Astrocyte (in vitro differentiated cells and primary cell): ENCODE measurements at regions not wholly inside any gene's neighbourhood (a gene's known extent, or its start where the extent isn't known, plus 50 kb on each side); places are given as distances from the start of the nearest gene placed in this dataset.
"Not testable (repeated sequence)": the region's sequence is repeated elsewhere in the genome, so short reads cannot be mapped to it uniquely, and the experiment has no call there.

Experiments
- DNase-seq: peaks from one replicate; pipeline ENCODE4 v3.0.0-alpha.2; 2010; ENCODE audit warnings: low read depth
- FAIRE-seq: peaks from 2 replicates; lab custom pipeline; 2011; peaks lifted over from hg19 to GRCh38; lab: Jason Lieb, UNC
- H2AFZ ChIP-seq: 2 replicates; pipeline ENCODE4 v1.6.0; 2012; ENCODE audit warnings: low read depth, low read length, inconsistent platforms
- H3K27ac ChIP-seq: 2 replicates; pipeline ENCODE4 v1.5.1; 2011; ENCODE audit warnings: low read depth, low read length, inconsistent platforms
- H3K27me3 ChIP-seq: 2 replicates; pipeline ENCODE4 v1.6.0; 2011; ENCODE audit warnings: low read length, inconsistent platforms; ENCODE audit not compliant: insufficient read depth
- H3K36me3 ChIP-seq: 2 replicates; pipeline ENCODE4 v1.5.1; 2011; ENCODE audit warnings: low read length, inconsistent platforms; ENCODE audit not compliant: insufficient read depth
- H3K4me1 ChIP-seq: 2 replicates; pipeline ENCODE4 v1.5.1; 2011; ENCODE audit warnings: low read length, inconsistent platforms; ENCODE audit not compliant: insufficient read depth
- H3K4me2 ChIP-seq: 2 replicates; pipeline ENCODE4 v1.6.0; 2012; ENCODE audit warnings: low read length, inconsistent platforms
- H3K4me3 ChIP-seq: 2 replicates; pipeline ENCODE4 v1.5.1; 2011; ENCODE audit warnings: low read depth, mild to moderate bottlenecking, low read length, inconsistent platforms; ENCODE audit not compliant: insufficient read depth
- H3K79me2 ChIP-seq: 2 replicates; pipeline ENCODE4 v1.6.0; 2012; ENCODE audit warnings: mild to moderate bottlenecking, low read length, inconsistent platforms; ENCODE audit not compliant: insufficient read depth
- H3K9ac ChIP-seq: 2 replicates; pipeline ENCODE4 v1.6.0; 2012; ENCODE audit warnings: mild to moderate bottlenecking, low read length, inconsistent platforms
- H3K9me3 ChIP-seq: 2 replicates; pipeline ENCODE4 v1.5.1; 2012; ENCODE audit warnings: low read depth, mild to moderate bottlenecking, low read length, inconsistent platforms; ENCODE audit not compliant: insufficient read depth
- H4K20me1 ChIP-seq: 2 replicates; pipeline ENCODE4 v1.6.0; 2012; ENCODE audit warnings: low read length, inconsistent platforms; ENCODE audit not compliant: insufficient read depth
- H3K27ac Mint-ChIP-seq: one replicate; pipeline ENCODE4 v1.8.0; 2021; ENCODE audit warnings: mild to moderate bottlenecking, mixed read lengths; ENCODE audit not compliant: unreplicated experiment
- H3K27me3 Mint-ChIP-seq: one replicate; pipeline ENCODE4 v1.8.0; 2021; ENCODE audit warnings: low read depth, mixed read lengths; ENCODE audit not compliant: unreplicated experiment
- H3K36me3 Mint-ChIP-seq: one replicate; pipeline ENCODE4 v1.8.0; 2021; ENCODE audit warnings: low read depth, mixed read lengths; ENCODE audit not compliant: unreplicated experiment
- H3K4me1 Mint-ChIP-seq: one replicate; pipeline ENCODE4 v1.8.0; 2021; ENCODE audit warnings: low read depth, mixed read lengths; ENCODE audit not compliant: unreplicated experiment
- H3K4me3 Mint-ChIP-seq: one replicate; pipeline ENCODE4 v1.8.0; 2021; ENCODE audit warnings: mild to moderate bottlenecking, moderate library complexity, mixed read lengths; ENCODE audit not compliant: unreplicated experiment
- H3K9me3 Mint-ChIP-seq: one replicate; pipeline ENCODE4 v1.8.0; 2021; ENCODE audit warnings: mild to moderate bottlenecking, mixed read lengths; ENCODE audit not compliant: unreplicated experiment
- EZH2 ChIP-seq: IDR thresholded peaks from 2 replicates; pipeline ENCODE4 v1.6.1; 2012; ENCODE audit warnings: mild to moderate bottlenecking, low read length, inconsistent platforms; ENCODE audit not compliant: insufficient read depth
- TF ChIP-seq, protein P1 (sequence below): IDR thresholded peaks from 2 replicates; pipeline ENCODE4 v1.5.1; 2011; ENCODE audit warnings: low read depth, mild to moderate bottlenecking, inconsistent platforms, low read length, moderate library complexity; ENCODE audit not compliant: insufficient read depth

DNA sequence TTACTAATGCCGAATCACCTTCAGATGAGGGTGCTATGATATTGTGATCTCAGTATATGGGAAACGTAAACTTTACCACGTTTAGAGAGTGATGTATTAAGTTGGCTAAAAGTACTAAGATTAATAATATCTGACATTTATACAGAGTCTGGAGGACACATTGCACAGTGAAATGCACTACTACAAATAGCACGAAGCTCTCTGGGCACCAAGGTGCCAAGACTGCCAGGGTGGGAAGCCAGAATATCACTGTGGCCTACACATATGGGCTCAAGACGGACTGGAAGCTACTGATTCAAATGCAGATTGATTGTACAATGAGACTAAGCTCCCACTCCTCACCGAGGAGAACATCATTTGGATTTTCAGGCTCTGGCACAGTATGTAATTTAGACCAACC lies 113.3 kb upstream of the LIPC start:
- Histone ChIP-seq H3K79me2 (no peaks in the 10 kb centered on the region), H3K27me3 (no peaks in the 10 kb centered on the region), H3K36me3 (no peaks in the 10 kb centered on the region), H4K20me1 (no peaks in the 10 kb centered on the region), H3K9me3 (no peaks in the 10 kb centered on the region), H3K4me1 (no peaks in the 10 kb centered on the region), H3K9ac (no peak overlapping the region), H3K27ac (no peak overlapping the region), H3K4me3 (no peak overlapping the region), H3K4me2 (no peak overlapping the region), H2AFZ (no peak overlapping the region)
- no peaks in the 10 kb centered on the region for H3K4me1 Mint-ChIP-seq
- H3K27me3 Mint-ChIP-seq = no peaks in the 10 kb centered on the region
- no peak for FAIRE-seq
- DNase-seq = no peak
- no peaks in the 10 kb centered on the region for H3K36me3 Mint-ChIP-seq
- no peak overlapping the region for H3K27ac Mint-ChIP-seq
- no peak overlapping the region for H3K4me3 Mint-ChIP-seq
- TF ChIP-seq EZH2 = no peak
- TF ChIP-seq, protein P1, sequence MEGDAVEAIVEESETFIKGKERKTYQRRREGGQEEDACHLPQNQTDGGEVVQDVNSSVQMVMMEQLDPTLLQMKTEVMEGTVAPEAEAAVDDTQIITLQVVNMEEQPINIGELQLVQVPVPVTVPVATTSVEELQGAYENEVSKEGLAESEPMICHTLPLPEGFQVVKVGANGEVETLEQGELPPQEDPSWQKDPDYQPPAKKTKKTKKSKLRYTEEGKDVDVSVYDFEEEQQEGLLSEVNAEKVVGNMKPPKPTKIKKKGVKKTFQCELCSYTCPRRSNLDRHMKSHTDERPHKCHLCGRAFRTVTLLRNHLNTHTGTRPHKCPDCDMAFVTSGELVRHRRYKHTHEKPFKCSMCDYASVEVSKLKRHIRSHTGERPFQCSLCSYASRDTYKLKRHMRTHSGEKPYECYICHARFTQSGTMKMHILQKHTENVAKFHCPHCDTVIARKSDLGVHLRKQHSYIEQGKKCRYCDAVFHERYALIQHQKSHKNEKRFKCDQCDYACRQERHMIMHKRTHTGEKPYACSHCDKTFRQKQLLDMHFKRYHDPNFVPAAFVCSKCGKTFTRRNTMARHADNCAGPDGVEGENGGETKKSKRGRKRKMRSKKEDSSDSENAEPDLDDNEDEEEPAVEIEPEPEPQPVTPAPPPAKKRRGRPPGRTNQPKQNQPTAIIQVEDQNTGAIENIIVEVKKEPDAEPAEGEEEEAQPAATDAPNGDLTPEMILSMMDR = no peak
- H3K9me3 Mint-ChIP-seq = no peaks in the 10 kb centered on the region

DNA sequence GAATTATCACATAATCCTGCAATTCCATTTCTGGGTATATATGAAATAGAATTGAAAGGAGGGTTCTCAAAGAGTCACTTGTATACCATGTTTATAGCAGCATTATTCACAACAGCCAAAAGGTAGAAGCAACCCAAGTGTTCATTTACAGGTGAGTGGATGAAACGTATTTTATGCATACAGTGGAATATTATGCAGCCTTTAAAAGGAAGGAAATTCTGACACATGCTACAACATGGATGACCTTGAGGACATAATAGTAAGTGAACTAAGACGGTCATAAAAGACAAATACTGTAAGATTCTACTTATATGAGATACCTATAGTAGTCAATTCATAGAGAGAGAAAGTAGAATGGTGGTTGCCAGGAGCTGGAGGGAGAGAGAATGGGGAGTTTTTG lies 110.8 kb upstream of the LIPC start:
- Mint-ChIP-seq H3K36me3 (no peaks in the 10 kb centered on the region), H3K27me3 (no peaks in the 10 kb centered on the region), H3K4me3 (no peak overlapping the region), H3K9me3 (peaks cover 2% of the 10 kb centered on the region), H3K27ac (no peak overlapping the region), H3K4me1 (no peaks in the 10 kb centered on the region)
- H4K20me1 ChIP-seq = no peaks in the 10 kb centered on the region
- no peak overlapping the region for H3K27ac ChIP-seq
- FAIRE-seq (no peak), DNase-seq (no peak)
- H3K9ac ChIP-seq = no peak overlapping the region
- no peak overlapping the region for H2AFZ ChIP-seq
- H3K27me3 ChIP-seq = no peaks in the 10 kb centered on the region
- no peak for TF ChIP-seq EZH2
- TF ChIP-seq, protein P1 = no peak
- H3K4me2 ChIP-seq = no peak overlapping the region
- H3K9me3 ChIP-seq = no peaks in the 10 kb centered on the region
- no peaks in the 10 kb centered on the region for H3K79me2 ChIP-seq
- H3K4me1 ChIP-seq = no peaks in the 10 kb centered on the region
- no peaks in the 10 kb centered on the region for H3K36me3 ChIP-seq
- H3K4me3 ChIP-seq = no peak overlapping the region

DNA sequence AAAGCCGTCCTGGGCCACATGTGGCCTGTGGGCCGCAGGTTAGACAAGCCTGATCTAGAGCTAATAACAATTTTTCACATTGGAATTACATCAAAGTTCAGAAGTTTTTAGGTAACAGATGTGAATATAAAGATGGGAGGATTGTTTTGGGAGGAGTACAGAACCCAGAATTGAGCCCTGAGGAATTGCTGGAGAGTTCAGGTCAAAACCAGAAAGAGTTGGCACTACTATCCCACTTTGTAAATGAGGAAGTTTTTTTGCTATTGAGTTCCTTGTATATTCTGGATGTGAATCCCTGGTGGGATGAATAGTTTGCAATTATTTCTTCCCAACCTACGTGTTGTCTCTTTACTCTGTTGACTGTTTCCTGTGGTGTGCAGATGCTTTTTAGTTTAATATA lies 109.5 kb upstream of the LIPC start:
- no peak overlapping the region for H3K4me2 ChIP-seq
- no peaks in the 10 kb centered on the region for H3K27me3 ChIP-seq
- no peaks in the 10 kb centered on the region for H3K36me3 ChIP-seq
- H3K9ac ChIP-seq = no peak overlapping the region
- no peak overlapping the region for H3K27ac Mint-ChIP-seq
- no peaks in the 10 kb centered on the region for H3K4me1 Mint-ChIP-seq
- no peaks in the 10 kb centered on the region for H3K27me3 Mint-ChIP-seq
- no peaks in the 10 kb centered on the region for H3K4me1 ChIP-seq
- no peak overlapping the region for H2AFZ ChIP-seq
- FAIRE-seq (no peak), DNase-seq (no peak)
- H4K20me1 ChIP-seq = no peaks in the 10 kb centered on the region
- H3K4me3 Mint-ChIP-seq = no peak overlapping the region
- no peak overlapping the region for H3K27ac ChIP-seq
- H3K79me2 ChIP-seq = no peaks in the 10 kb centered on the region
- no peak overlapping the region for H3K4me3 ChIP-seq
- peaks cover 2% of the 10 kb centered on the region for H3K9me3 Mint-ChIP-seq
- H3K9me3 ChIP-seq = no peaks in the 10 kb centered on the region
- no peak for TF ChIP-seq EZH2
- TF ChIP-seq, protein P1 = no peak
- no peaks in the 10 kb centered on the region for H3K36me3 Mint-ChIP-seq

DNA sequence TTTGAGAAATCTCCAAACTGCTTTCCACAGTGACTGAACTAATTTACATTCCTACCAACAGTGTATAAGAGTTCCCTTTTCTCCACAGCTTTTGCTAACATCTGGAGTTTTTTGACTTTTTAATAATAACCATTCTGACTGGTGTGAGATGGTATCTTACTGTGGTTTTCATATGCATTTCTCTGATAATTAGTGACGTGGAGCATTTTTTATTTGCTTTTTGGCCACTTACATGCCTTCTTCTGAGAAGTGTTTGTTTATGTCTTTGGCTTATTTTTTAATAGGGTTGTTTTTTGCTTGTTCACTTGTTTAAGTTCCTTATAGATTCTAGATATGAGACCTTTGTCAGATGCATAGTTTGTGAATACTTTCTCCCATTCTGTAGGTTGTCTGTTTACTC lies 108.5 kb upstream of the LIPC start:
- H3K27ac Mint-ChIP-seq, H3K4me3 Mint-ChIP-seq, H3K36me3 ChIP-seq, FAIRE-seq, H3K9me3 ChIP-seq, H3K9me3 Mint-ChIP-seq, H4K20me1 ChIP-seq, H3K27ac ChIP-seq, H3K4me3 ChIP-seq, H3K27me3 ChIP-seq, DNase-seq, H2AFZ ChIP-seq, H3K4me1 Mint-ChIP-seq, H3K9ac ChIP-seq, H3K79me2 ChIP-seq, H3K27me3 Mint-ChIP-seq, H3K36me3 Mint-ChIP-seq, H3K4me2 ChIP-seq, H3K4me1 ChIP-seq: not testable (repeated sequence)
